HEK293 (cell line): ENCODE measurements at regions not wholly inside any gene's neighbourhood (a gene's known extent, or its start where the extent isn't known, plus 50 kb on each side); places are given as distances from the start of the nearest gene placed in this dataset.

ENCODE experiments used
- CTCF ChIA-PET: fragments of 350-600 bp; formaldehyde crosslinking; extraction: SDS; loops from one replicate; lab custom pipeline; 2021; ENCODE audit warnings: antibody characterized with exemption; lab: Yijun Ruan, JAX
- POLR2A ChIA-PET: fragments of 300-600 bp; formaldehyde crosslinking; extraction: SDS; loops from one replicate; lab custom pipeline; 2020; ENCODE audit warnings: antibody characterized with exemption, inconsistent platforms; lab: Yijun Ruan, JAX
- H3K27ac ChIP-seq: fragments of 200-500 bp; sonication (Bioruptor generic); 2 replicates; pipeline ENCODE4 v1.5.1; 2014; ENCODE audit warnings: low read depth, low read length, control low read depth, inconsistent platforms; ENCODE audit errors: extremely low read depth
- H3K36me3 ChIP-seq, 2 experiments: fragments of 200-500 bp in 1 of 2; sonication (Bioruptor generic) in 1 of 2; 1 replicate in 1 of 2; 2 replicates in 1 of 2; pipeline ENCODE4 v1.5.1; 2014 to 2017; ENCODE audit warnings: inconsistent platforms in 2 of 2, low read length in 2 of 2; ENCODE audit not compliant: control insufficient read depth in 2 of 2, insufficient read depth in 1 of 2
- H3K4me1 ChIP-seq: fragments of 200-500 bp; sonication (Bioruptor generic); 2 replicates; pipeline ENCODE4 v1.5.1; 2014; ENCODE audit warnings: mild to moderate bottlenecking, low read length, inconsistent platforms; ENCODE audit not compliant: control insufficient read depth, insufficient read depth
- H3K4me3 ChIP-seq: 2 replicates; pipeline ENCODE4 v1.5.1; 2011; ENCODE audit warnings: low read depth, mild to moderate bottlenecking, control low read depth, low read length, moderate library complexity
- H3K9me3 ChIP-seq: fragments of 200-500 bp; sonication (Bioruptor generic); 2 replicates; pipeline ENCODE4 v1.5.1; 2014; ENCODE audit warnings: low read depth, low read length, inconsistent platforms; ENCODE audit not compliant: control insufficient read depth, insufficient read depth
- BCL6B ChIP-seq: fragments of 450-650 bp; formaldehyde crosslinking; IDR thresholded peaks from 2 replicates; pipeline ENCODE4 v1.5.1; 2017; ENCODE audit warnings: missing biosample characterization, missing genetic modification characterization
- REST ChIP-seq: fragments of 450-650 bp; formaldehyde crosslinking; IDR thresholded peaks from 2 replicates; pipeline ENCODE4 v1.5.1; 2016; ENCODE audit warnings: missing biosample characterization, missing genetic modification characterization
- SP2 ChIP-seq: fragments of 450-650 bp; formaldehyde crosslinking; IDR thresholded peaks from 2 replicates; pipeline ENCODE4 v1.5.1; 2016; ENCODE audit warnings: missing biosample characterization, missing genetic modification characterization
- TSHZ1 ChIP-seq: fragments of 450-650 bp; formaldehyde crosslinking; IDR thresholded peaks from 2 replicates; pipeline ENCODE4 v1.5.1; 2016; ENCODE audit warnings: missing biosample characterization, missing genetic modification characterization, borderline replicate concordance
- ZBTB20 ChIP-seq: fragments of 450-650 bp; formaldehyde crosslinking; IDR thresholded peaks from 2 replicates; pipeline ENCODE4 v1.5.1; 2016; ENCODE audit warnings: missing biosample characterization, missing genetic modification characterization
- ZNF133 ChIP-seq: fragments of 450-650 bp; formaldehyde crosslinking; IDR thresholded peaks from 2 replicates; pipeline ENCODE4 v1.5.1; 2016; ENCODE audit warnings: missing biosample characterization, missing genetic modification characterization
- ZNF174 ChIP-seq: fragments of 450-650 bp; formaldehyde crosslinking; IDR thresholded peaks from 2 replicates; pipeline ENCODE4 v1.5.0; 2017; ENCODE audit warnings: missing biosample characterization, mild to moderate bottlenecking, missing genetic modification characterization
- ZNF239 ChIP-seq: fragments of 450-650 bp; formaldehyde crosslinking; IDR thresholded peaks from 2 replicates; pipeline ENCODE4 v1.5.1; 2016; ENCODE audit warnings: missing biosample characterization, missing genetic modification characterization
- ZNF391 ChIP-seq: fragments of 450-650 bp; formaldehyde crosslinking; IDR thresholded peaks from 2 replicates; pipeline ENCODE4 v1.5.1; 2016; ENCODE audit warnings: low read depth, missing biosample characterization, missing genetic modification characterization, borderline replicate concordance
- ZNF398 ChIP-seq: fragments of 450-650 bp; formaldehyde crosslinking; IDR thresholded peaks from 2 replicates; pipeline ENCODE4 v1.5.1; 2017; ENCODE audit warnings: missing biosample characterization, missing genetic modification characterization
- ZNF488 ChIP-seq: fragments of 450-650 bp; formaldehyde crosslinking; IDR thresholded peaks from 2 replicates; pipeline ENCODE4 v1.5.1; 2016; ENCODE audit warnings: missing biosample characterization, missing genetic modification characterization
- ZNF514 ChIP-seq: fragments of 450-650 bp; formaldehyde crosslinking; IDR thresholded peaks from 2 replicates; pipeline ENCODE4 v1.5.1; 2016; ENCODE audit warnings: missing biosample characterization, missing genetic modification characterization
- ZNF670 ChIP-seq: fragments of 450-650 bp; formaldehyde crosslinking; IDR thresholded peaks from 2 replicates; pipeline ENCODE4 v1.5.1; 2016; ENCODE audit warnings: missing biosample characterization, missing genetic modification characterization, low read depth
- ZNF777 ChIP-seq: fragments of 450-650 bp; formaldehyde crosslinking; IDR thresholded peaks from 2 replicates; pipeline ENCODE4 v1.5.1; 2017; ENCODE audit warnings: missing biosample characterization, missing genetic modification characterization, borderline replicate concordance

- TF ChIP-seq REST: no peak
- TF ChIP-seq BCL6B: no peak
- TF ChIP-seq ZNF391 (tag by site-specific recombination): no peak
- no peak for TF ChIP-seq ZNF514
- TF ChIP-seq ZNF777 (tag by site-specific recombination): no peak
- no peak for TF ChIP-seq ZNF670 (tag by site-specific recombination)
- TF ChIP-seq ZNF174 (tag by site-specific recombination): no peak
- no peak for TF ChIP-seq TSHZ1 (tag by site-specific recombination)
- TF ChIP-seq ZNF398: no peak
- no peak for TF ChIP-seq ZBTB20 (tag by site-specific recombination)
- no peak for TF ChIP-seq ZNF239 (tag by site-specific recombination)
- no peak for TF ChIP-seq ZNF488 (tag by site-specific recombination)
- no peak for TF ChIP-seq SP2 (tag by site-specific recombination)
- TF ChIP-seq ZNF133 (tag by site-specific recombination): no peak
- ChIA-PET POLR2A (no interaction called here), CTCF (no interaction called here)
- Histone ChIP-seq H3K27ac (no peak overlapping the region), H3K9me3 (no peaks in the 10 kb centered on the region), H3K4me3 (no peak overlapping the region), H3K36me3 (no peaks in the 10 kb centered on the region), H3K4me1 (no peaks in the 10 kb centered on the region)
Measured at GRCh38 chr4:125191232-125191631, 123.5 kb upstream of the FAT4 start.
